T-helper 2 cell treated with Interferon-gamma antibody and Interleukin-4, amounts not matched to agents 5 μg/mL and 100 μg/mL, for 36 hours (primary cell): ENCODE measurements at regions not wholly inside any gene's neighbourhood (a gene's known extent, or its start where the extent isn't known, plus 50 kb on each side); places are given as distances from the start of the nearest gene placed in this dataset.
"Not testable (repeated sequence)": the region's sequence is repeated elsewhere in the genome, so short reads cannot be mapped to it uniquely, and the experiment has no call there.

ENCODE experiments used
- DNase-seq: peaks from one replicate; pipeline ENCODE4 v3.0.0; 2021; ENCODE audit warnings: low spot score
- H3K27ac Mint-ChIP-seq: one replicate; pipeline ENCODE4 v1.8.0; 2021; ENCODE audit warnings: mild to moderate bottlenecking, mixed read lengths
- H3K27me3 Mint-ChIP-seq: one replicate; pipeline ENCODE4 v1.8.0; 2021; ENCODE audit warnings: low read depth, mixed read lengths
- H3K36me3 Mint-ChIP-seq: one replicate; pipeline ENCODE4 v1.8.0; 2021; ENCODE audit warnings: low read depth, mixed read lengths
- H3K4me1 Mint-ChIP-seq: one replicate; pipeline ENCODE4 v1.8.0; 2021; ENCODE audit warnings: low read depth, mixed read lengths
- H3K4me3 Mint-ChIP-seq: one replicate; pipeline ENCODE4 v1.8.0; 2022; ENCODE audit warnings: mild to moderate bottlenecking, moderate library complexity, mixed read lengths
- H3K9me3 Mint-ChIP-seq: one replicate; pipeline ENCODE4 v1.8.0; 2021; ENCODE audit warnings: mixed read lengths

GRCh38 chr6:104484626-104485025, 375.1 kb downstream of the HACE1 start:
- no peak overlapping the region for H3K27ac Mint-ChIP-seq
- DNase-seq: no peak
- H3K27me3 Mint-ChIP-seq: no peaks in the 10 kb centered on the region
- no peaks in the 10 kb centered on the region for H3K9me3 Mint-ChIP-seq
- H3K4me1 Mint-ChIP-seq: no peaks in the 10 kb centered on the region
- H3K36me3 Mint-ChIP-seq: no peaks in the 10 kb centered on the region
- H3K4me3 Mint-ChIP-seq: no peak overlapping the region

DNA sequence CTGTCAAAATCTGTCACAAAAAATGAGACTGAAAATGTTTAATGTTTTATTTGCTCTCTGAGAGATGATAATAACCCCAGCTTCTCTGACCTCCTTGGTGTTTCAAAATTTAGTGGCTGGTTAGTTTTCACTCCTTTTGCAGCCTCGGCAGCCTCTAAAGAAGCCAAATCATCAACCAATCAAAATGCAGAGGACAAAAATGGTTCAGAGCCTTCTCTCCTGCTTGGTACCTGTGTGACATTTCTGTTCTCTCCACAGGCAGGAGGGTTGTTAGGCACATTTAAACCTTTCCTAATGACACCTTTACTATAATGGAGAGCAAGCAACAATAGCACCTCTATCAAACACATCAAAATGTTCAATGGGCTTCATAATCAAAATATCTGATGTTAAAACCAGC, 375.5 kb downstream of the HACE1 start:
- Mint-ChIP-seq H3K27ac (no peak overlapping the region), H3K9me3 (no peaks in the 10 kb centered on the region), H3K4me3 (no peak overlapping the region), H3K27me3 (no peaks in the 10 kb centered on the region), H3K36me3 (no peaks in the 10 kb centered on the region), H3K4me1 (no peaks in the 10 kb centered on the region)
- DNase-seq: no peak

DNA sequence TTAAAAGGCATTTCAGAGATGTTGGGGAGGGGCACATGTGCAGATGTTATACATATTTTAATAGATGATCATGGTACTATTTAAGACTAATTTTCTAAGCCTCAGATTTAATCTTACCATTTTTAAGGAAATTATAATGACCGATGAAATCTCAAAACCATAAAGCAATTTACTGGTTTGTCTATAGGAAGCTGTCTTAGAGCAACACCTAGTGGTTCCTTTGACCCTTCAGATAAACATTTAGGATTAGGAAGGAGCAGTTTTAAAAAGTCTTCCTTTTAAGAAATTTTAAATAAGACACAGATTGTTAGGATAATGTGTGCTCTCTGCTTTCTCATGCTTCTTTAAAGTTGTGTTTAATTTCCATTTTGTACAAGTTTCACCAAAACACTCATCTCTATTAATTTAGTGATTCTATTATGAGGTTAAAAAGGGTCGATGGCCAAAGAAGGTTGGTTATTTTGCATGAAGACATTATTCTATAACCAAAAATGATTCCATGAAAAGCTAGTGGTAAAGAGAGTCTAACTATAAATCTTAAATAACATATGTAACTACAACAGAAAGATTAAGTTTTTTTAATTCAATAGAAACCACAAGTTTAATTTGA, 376.4 kb downstream of the HACE1 start:
- no peak overlapping the region for H3K4me3 Mint-ChIP-seq
- no peak for DNase-seq
- no peak overlapping the region for H3K27ac Mint-ChIP-seq

DNA sequence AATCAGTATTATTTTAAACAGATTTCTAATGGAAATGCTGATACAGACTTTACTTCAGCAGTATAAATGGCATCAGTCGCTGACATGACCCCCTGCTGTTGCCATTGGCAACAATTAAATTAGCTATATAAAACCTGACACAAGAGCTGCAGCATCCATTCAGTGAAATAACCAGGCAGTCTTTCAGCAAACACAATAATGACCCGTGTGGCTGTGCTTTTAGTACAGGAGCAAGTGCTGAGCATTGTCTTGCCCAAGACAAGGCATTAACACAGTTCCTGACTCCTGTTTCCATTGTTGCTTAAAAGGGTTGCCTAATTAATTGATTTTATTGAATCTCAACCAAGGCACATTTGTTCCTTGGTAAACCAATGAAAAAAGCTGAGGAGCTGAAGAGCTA, 382.1 kb downstream of the HACE1 start:
- Mint-ChIP-seq H3K9me3 (no peaks in the 10 kb centered on the region), H3K36me3 (no peaks in the 10 kb centered on the region), H3K27ac (no peak overlapping the region), H3K4me3 (no peak overlapping the region), H3K4me1 (no peaks in the 10 kb centered on the region), H3K27me3 (no peaks in the 10 kb centered on the region)
- DNase-seq: no peak

More for the DNA sequence above, 376.4 kb downstream of the HACE1 start:
- Mint-ChIP-seq H3K27me3 (no peaks in the 10 kb centered on the region), H3K36me3 (no peaks in the 10 kb centered on the region), H3K4me1 (no peaks in the 10 kb centered on the region), H3K9me3 (no peaks in the 10 kb centered on the region)

DNA sequence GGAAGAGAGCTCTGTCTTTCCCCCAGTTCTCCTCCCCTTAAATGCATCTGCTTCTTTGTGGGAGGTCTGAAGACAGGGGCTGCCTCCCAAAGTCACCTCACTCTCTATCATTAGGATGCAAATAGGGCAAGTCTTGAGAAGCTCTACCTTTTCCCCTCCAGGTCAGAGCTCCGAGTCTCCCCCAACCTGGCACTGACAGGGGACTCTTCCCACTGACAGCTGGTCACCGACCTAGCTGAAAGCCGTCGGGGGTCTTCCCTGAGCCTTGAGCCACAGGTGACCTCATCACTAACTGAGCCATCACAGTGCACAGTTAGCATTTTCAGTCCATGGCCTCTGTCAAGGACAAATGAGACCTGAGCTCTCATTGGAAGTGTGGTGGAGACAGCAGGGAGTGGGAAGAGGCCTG, 386.7 kb downstream of the HACE1 start:
- Mint-ChIP-seq H3K27me3 (no peaks in the 10 kb centered on the region), H3K27ac (no peak overlapping the region), H3K36me3 (no peaks in the 10 kb centered on the region), H3K4me1 (no peaks in the 10 kb centered on the region), H3K9me3 (no peaks in the 10 kb centered on the region), H3K4me3 (no peak overlapping the region)
- no peak for DNase-seq

- DNase-seq: no peak
- H3K27ac Mint-ChIP-seq: no peak overlapping the region
- H3K4me1 Mint-ChIP-seq: no peaks in the 10 kb centered on the region
- H3K36me3 Mint-ChIP-seq: no peaks in the 10 kb centered on the region
- no peak overlapping the region for H3K4me3 Mint-ChIP-seq
- H3K27me3 Mint-ChIP-seq: no peaks in the 10 kb centered on the region
- H3K9me3 Mint-ChIP-seq: no peaks in the 10 kb centered on the region
These were observed 387.5 kb downstream of the HACE1 start for GRCh38 chr6:104472021-104472901.

DNA sequence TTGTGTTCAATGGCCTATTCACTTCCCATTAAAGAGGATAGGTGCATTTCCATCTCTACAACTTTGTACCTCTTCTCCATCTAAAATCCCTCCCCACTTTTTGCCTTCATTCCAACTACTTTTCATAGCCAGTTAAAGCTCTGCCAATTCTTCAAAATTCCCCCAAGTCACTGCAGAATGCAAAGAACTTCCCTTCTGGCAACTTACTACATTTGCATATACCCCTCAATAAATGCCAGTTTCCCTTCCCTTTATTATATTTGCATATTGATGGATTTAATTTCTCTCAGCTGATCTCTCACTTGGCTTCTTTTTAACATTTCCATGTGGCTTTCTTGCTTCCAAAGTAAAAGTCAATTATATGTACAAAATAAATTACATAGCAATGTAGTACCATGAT, 393.4 kb downstream of the HACE1 start:
- H3K27ac Mint-ChIP-seq: no peak overlapping the region

DNA sequence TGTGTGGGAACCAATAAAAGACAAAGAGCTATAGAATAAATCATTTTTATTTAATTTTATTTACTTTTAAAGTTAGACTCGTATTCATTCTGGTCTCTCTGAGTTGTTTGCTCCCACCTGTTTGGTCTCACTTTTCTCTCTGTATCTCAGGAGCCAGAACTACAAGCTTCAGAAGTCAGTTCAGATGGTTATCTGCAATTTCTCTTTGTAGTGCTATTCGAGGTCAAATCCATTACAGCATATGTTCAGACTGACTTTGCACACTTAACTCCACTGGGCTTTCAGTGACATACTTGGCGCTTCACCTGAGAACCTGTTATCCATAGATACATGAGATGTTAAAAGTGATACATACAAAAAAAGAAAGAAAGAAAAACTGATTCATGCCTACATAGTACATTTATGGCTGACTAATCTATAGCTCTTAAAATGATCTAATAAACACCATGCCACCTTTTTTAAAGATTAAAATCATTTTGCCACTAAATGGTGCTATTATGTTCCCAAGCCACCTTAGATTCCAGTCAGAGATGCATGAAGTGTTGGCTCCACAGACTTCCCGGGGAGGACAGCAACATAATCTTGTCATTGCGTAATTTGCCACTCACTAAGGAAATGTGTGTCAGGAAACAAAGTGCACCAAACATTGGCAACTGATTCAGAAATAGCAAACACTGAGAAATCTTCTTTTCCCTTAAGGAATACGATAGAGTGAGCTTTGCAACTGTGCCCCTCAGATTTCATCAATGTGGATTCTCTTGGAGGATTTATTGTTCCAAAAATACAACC, 396.7 kb downstream of the HACE1 start:
- no peak for DNase-seq
- Mint-ChIP-seq H3K27ac (no peak overlapping the region), H3K27me3 (no peaks in the 10 kb centered on the region), H3K4me3 (no peak overlapping the region), H3K36me3 (no peaks in the 10 kb centered on the region), H3K9me3 (no peaks in the 10 kb centered on the region), H3K4me1 (no peaks in the 10 kb centered on the region)

More for the DNA sequence above, 393.4 kb downstream of the HACE1 start:
- no peaks in the 10 kb centered on the region for H3K27me3 Mint-ChIP-seq
- no peak overlapping the region for H3K4me3 Mint-ChIP-seq
- H3K9me3 Mint-ChIP-seq: no peaks in the 10 kb centered on the region
- no peaks in the 10 kb centered on the region for H3K36me3 Mint-ChIP-seq
- no peaks in the 10 kb centered on the region for H3K4me1 Mint-ChIP-seq
- no peak for DNase-seq

DNA sequence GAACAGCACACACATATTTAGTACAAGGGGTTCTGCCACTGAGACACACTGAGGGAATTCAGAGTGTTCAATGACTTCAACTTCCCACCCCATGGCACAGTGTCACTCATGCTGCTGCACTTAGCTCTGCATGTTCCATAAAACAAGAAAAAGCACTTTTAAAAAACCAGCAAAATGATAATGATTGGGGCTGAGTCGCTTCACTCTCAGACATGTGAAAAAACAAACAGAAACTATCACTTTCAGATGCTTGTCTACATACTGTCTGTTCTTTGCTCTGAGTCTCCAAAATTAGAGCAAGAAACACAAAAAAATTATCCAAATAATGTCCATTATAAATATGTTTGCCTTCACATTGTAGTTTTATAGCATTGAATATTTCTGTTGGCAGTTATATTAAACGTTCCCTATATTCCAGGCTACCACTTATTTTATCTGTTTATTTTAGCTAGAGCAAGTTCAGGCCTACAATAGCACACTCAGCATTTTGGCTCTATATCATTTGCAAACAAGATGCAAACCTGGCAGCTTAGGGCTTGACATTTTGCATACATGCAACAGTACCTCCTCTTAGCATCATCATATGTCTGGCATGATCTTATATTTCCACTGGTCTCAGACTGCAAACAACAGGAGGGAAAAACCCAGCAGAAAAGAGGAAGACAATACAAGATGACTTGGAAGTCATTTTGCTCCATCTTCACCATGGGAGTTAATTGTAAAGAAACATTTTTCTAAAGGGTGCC, 398.8 kb downstream of the HACE1 start:
- Mint-ChIP-seq H3K9me3 (no peaks in the 10 kb centered on the region), H3K4me1 (no peaks in the 10 kb centered on the region), H3K4me3 (no peak overlapping the region), H3K27me3 (no peaks in the 10 kb centered on the region), H3K36me3 (no peaks in the 10 kb centered on the region), H3K27ac (no peak overlapping the region)
- no peak for DNase-seq

GRCh38 chr6:104459543-104459942, 400.2 kb downstream of the HACE1 start:
- H3K4me3 Mint-ChIP-seq: no peak overlapping the region
- DNase-seq: no peak
- no peaks in the 10 kb centered on the region for H3K4me1 Mint-ChIP-seq
- H3K36me3 Mint-ChIP-seq: no peaks in the 10 kb centered on the region
- H3K9me3 Mint-ChIP-seq: no peaks in the 10 kb centered on the region
- H3K27ac Mint-ChIP-seq: no peak overlapping the region
- no peaks in the 10 kb centered on the region for H3K27me3 Mint-ChIP-seq

DNA sequence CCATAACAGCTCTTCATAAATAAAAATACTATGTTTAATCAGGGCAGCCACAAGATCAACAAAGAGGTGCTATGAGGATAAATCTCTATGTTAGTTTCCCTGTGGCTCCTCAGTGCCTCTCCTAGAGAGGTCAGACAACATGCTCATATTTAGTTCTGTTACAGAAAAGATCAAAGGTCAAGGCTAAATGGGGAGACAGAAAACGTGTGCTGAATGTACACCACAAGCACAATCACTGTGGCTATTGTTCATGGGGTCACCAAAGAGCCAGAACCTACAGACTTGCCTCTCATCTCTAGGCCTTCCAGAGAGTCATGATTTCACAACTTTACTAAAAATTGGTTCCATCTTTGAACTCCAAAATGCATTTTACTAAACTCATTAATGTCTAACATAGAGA, 409.8 kb downstream of the HACE1 start:
- DNase-seq: no peak
- no peaks in the 10 kb centered on the region for H3K27me3 Mint-ChIP-seq
- H3K4me1 Mint-ChIP-seq: no peaks in the 10 kb centered on the region
- no peak overlapping the region for H3K27ac Mint-ChIP-seq
- H3K9me3 Mint-ChIP-seq: no peaks in the 10 kb centered on the region
- H3K36me3 Mint-ChIP-seq: no peaks in the 10 kb centered on the region
- no peak overlapping the region for H3K4me3 Mint-ChIP-seq

- not testable (repeated sequence) for H3K27ac Mint-ChIP-seq, H3K9me3 Mint-ChIP-seq, H3K4me1 Mint-ChIP-seq, H3K27me3 Mint-ChIP-seq, H3K36me3 Mint-ChIP-seq, DNase-seq, H3K4me3 Mint-ChIP-seq
These were observed 413.3 kb downstream of the HACE1 start for GRCh38 chr6:104446101-104447080.

- no peaks in the 10 kb centered on the region for H3K36me3 Mint-ChIP-seq
- no peaks in the 10 kb centered on the region for H3K4me1 Mint-ChIP-seq
- H3K4me3 Mint-ChIP-seq: no peak overlapping the region
- no peaks in the 10 kb centered on the region for H3K27me3 Mint-ChIP-seq
- no peak overlapping the region for H3K27ac Mint-ChIP-seq
- H3K9me3 Mint-ChIP-seq: no peaks in the 10 kb centered on the region
- DNase-seq: no peak
These were observed 425.2 kb downstream of the HACE1 start for GRCh38 chr6:104434519-104434918.
